Stimulated activated effector memory CD8-positive, alpha-beta T cell treated with anti-CD3 and anti-CD28 coated beads, Interleukin-12 subunit alpha, Interleukin-12 subunit beta, amount 100 ng/mL, for 72 hours (primary cell): ENCODE measurements at regions not wholly inside any gene's neighbourhood (a gene's known extent, or its start where the extent isn't known, plus 50 kb on each side); places are given as distances from the start of the nearest gene placed in this dataset.

Experiments
- ATAC-seq: fragments of 150-1000 bp; cut with Tn5 transposase; 2 replicates; pipeline ENCODE4 v1.10.0; 2021
- DNase-seq, 2 donors: peaks; one replicate each; pipeline ENCODE4 v3.0.0; 2021 to 2022; ENCODE audit warnings: low spot score in 2 of 2
- H3K27ac Mint-ChIP-seq: one replicate; pipeline ENCODE4 v1.8.0; 2022; ENCODE audit warnings: mild to moderate bottlenecking, mixed read lengths
- H3K36me3 Mint-ChIP-seq: one replicate; pipeline ENCODE4 v1.8.0; 2022; ENCODE audit warnings: mild to moderate bottlenecking, mixed read lengths
- H3K4me1 Mint-ChIP-seq: one replicate; pipeline ENCODE4 v1.8.0; 2022; ENCODE audit warnings: mixed read lengths
- H3K4me3 Mint-ChIP-seq: one replicate; pipeline ENCODE4 v1.8.0; 2022; ENCODE audit warnings: mild to moderate bottlenecking, mixed read lengths
- H3K9me3 Mint-ChIP-seq: one replicate; pipeline ENCODE4 v1.8.0; 2022; ENCODE audit warnings: mixed read lengths

DNA sequence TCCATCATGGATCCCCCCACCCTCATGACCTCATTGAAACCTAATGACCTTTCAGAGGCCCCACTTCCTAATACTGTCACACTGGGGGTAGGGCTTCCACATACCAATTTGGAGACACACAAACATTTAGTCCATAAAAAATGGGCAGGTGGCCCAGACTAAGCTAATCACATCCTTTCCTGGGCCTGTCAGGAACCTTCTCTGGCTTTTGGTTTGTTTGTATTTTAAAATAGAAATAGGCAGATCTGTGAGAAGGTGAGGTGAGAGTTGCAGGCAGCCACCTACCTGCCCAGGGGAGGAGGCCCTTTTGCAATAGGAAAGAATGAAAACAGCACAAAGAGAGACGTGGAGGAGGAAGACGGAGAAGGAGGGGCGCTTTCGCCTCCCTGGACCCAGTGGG lies 90.2 kb upstream of the BOD1 start:
- Mint-ChIP-seq H3K4me1 (no peaks in the 10 kb centered on the region), H3K9me3 (no peaks in the 10 kb centered on the region), H3K4me3 (no peak overlapping the region), H3K27ac (no peak overlapping the region), H3K36me3 (no peaks in the 10 kb centered on the region)
- DNase-seq (no peak), ATAC-seq (no peak)

DNA sequence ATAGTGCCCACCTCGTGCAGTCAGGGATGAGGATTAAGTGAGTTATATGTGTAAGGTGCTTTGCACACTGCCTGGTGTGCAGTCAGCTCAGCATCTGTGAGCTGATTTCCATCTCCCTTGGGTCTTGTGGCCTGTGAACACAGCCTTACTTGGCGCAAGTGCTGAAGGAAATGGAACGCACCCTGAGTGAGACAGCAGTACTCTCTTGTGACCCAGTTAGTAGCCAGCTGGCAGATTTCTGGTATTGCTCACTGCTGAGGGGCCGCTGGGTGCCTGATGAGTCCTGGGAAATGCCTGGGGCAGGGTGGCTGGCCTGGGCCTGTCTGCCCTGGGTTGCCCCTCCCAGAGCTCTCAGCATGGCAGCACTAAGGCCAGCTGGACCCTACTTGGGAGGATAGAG lies 90.9 kb upstream of the BOD1 start:
- H3K27ac Mint-ChIP-seq, result no peak overlapping the region
- H3K4me3 Mint-ChIP-seq, result no peak overlapping the region
- no peak for ATAC-seq
- peaks cover 3% of the 10 kb centered on the region for H3K4me1 Mint-ChIP-seq
- no peaks in the 10 kb centered on the region for H3K36me3 Mint-ChIP-seq
- no peaks in the 10 kb centered on the region for H3K9me3 Mint-ChIP-seq
- DNase-seq, result no peak

DNA sequence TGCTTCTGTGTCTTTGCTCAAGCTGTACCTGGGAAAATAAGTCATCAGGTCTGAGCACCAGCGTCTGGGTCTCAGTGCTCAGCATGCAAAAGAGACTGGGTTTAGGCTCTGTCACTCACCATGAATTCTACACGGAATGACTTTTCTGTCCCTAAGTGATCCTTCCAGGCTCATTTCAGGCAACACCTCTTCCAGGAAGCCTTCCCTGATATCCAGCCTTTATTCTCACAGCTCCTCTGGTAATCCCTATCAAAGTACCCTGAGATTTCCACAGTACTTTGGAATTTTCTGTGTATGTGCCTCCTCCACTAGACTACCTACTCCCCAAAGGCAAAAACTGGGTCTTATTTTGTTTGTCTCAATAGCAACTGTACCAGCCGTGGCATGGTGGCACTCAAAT lies 92.7 kb upstream of the BOD1 start:
- Mint-ChIP-seq H3K27ac (no peak overlapping the region), H3K9me3 (no peaks in the 10 kb centered on the region), H3K4me3 (no peak overlapping the region), H3K36me3 (no peaks in the 10 kb centered on the region), H3K4me1 (peaks cover 9% of the 10 kb centered on the region)
- no peak for DNase-seq
- no peak for ATAC-seq

DNA sequence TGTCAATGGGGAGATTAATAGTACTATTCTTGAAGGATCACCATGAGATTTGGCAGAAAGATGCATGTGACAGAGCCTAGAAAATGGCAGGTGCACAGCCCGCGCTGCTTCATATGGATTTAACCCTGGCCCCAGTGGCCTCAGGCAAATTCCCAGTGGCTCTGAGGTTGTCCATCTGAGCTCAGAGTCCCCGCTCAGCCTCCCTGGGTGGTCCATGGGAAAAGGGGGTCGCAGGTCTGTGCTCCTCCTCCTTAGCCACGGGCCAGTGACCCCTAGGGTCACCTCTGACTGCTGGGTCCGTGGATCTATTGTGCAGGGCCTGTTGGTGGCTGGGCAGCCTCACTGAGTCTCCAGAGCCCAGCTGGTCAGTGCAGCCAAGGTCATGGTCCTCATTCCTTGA lies 93.3 kb upstream of the BOD1 start:
- H3K4me3 Mint-ChIP-seq, result no peak overlapping the region
- ATAC-seq, result no peak

DNA sequence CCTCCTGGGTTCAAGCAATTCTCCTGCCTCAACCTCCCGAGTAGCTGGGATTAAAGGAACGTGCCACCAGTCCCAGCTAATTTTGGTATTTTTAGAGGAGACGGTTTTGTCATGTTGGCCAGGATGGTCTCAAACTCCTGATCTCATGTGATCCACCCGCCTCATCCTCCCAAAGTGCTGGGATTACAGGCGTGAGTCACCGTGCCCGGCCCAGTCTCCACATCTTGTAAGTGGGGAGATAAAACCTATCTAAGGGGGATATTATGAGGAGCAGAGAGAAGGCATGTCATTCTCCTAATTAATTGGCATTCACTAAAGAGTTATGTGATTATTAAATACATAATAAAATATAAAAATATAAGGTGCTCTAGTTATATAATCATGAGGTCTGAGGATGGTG lies 94.1 kb upstream of the BOD1 start:
- Mint-ChIP-seq H3K4me1 (peaks cover 9% of the 10 kb centered on the region), H3K27ac (no peak overlapping the region), H3K9me3 (no peaks in the 10 kb centered on the region), H3K4me3 (no peak overlapping the region), H3K36me3 (no peaks in the 10 kb centered on the region)
- DNase-seq (no peak), ATAC-seq (no peak)

More for the DNA sequence above, 93.3 kb upstream of the BOD1 start:
- no peaks in the 10 kb centered on the region for H3K9me3 Mint-ChIP-seq
- no peak for DNase-seq
- no peaks in the 10 kb centered on the region for H3K36me3 Mint-ChIP-seq
- peaks cover 9% of the 10 kb centered on the region for H3K4me1 Mint-ChIP-seq
- no peak overlapping the region for H3K27ac Mint-ChIP-seq

DNA sequence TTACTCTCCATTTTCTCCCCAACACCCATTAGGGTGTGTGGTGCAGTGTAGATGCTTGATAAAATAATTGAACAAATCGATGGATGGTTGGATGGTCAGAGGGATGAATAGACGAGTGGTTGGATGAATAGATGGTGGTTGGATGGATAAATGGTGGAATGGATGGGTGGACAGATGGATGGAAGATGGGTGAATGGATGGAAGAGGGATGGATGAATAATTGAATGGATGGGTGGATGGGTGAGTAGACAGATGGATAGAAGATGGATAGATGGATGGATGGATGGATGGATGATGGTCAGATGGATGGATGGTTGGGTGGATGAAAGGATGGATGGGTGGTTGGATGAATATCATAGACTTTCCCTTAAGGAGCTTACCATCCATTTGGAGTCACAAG lies 95.0 kb upstream of the BOD1 start:
- DNase-seq (no peak), ATAC-seq (no peak)
- Mint-ChIP-seq H3K27ac (no peak overlapping the region), H3K36me3 (no peaks in the 10 kb centered on the region), H3K9me3 (no peaks in the 10 kb centered on the region), H3K4me3 (no peak overlapping the region), H3K4me1 (peaks cover 9% of the 10 kb centered on the region)

DNA sequence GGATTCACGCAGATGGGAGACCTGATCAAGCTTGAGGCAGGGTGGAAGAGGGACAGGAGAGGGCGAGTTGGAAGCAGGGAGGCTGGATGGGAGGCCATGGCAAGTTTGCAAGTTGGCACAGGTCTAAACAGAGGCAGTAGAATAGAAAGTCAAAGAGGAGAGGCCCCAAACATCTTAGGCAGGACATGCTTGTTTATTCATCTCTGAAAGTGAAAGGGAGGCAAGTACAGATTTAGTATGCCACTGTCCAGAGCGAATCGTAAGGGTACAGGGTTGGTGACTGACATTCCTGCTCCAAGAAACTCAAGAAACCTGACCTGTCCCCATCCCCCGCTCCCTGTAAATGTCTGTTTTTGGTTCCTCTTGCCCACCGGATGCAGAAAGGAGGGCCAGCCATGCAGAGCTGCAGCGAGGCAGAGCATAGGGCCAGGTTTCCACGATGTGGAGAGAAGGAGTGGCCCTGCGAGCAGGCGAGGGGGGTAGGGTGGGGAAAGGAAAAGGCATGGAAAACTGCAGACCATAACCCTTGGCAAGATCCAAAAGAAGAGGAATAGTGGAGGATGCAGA lies 96.2 kb upstream of the BOD1 start:
- Mint-ChIP-seq H3K9me3 (no peaks in the 10 kb centered on the region), H3K4me3 (no peak overlapping the region), H3K27ac (peak overlapping the region; percentile 46), H3K4me1 (peaks cover 9% of the 10 kb centered on the region), H3K36me3 (no peaks in the 10 kb centered on the region)
- ATAC-seq, result no peak
- no peak for DNase-seq

DNA sequence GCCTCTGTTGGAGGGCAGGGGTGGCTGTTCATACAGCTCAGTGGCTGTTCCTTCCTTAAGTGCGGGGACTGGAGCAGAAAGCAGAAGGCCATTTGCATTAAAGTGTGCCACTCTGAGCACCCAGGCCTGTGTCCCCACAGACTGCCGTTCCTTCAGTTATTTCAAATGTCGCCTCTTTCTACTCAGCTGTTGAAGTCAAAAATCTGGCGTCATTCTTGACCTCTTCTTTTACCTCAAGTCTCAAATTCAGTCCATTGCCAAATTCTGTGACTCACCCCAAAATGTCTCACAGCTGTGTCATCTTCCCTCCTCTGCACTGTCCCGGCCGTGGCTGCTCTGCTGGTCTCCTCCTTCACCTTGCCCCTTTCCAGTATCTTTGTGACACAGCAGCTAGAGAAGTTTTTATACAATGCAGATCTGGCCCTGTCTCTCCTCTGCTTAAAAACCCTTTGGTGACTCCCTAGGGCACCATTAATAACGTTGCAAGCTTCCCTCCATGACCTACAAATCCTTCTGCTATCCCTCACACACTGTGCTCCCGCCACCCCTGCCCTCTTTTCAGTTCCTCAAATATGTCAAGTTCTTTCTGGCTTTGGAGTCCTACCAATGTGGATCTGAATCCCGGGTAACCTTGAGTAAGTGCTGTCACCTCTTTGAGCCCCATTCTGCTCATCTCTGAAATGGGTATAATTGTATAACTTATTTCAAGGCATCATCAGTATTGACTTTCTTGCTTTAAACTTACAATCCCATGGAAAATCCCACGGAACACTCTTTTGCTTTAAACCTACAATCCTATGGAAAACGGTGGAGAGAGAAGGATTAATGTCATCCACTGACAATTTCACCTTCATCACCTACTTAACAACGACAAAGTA lies 98.3 kb upstream of the BOD1 start:
- ATAC-seq (peak; percentile 51), DNase-seq (no peak)
- no peaks in the 10 kb centered on the region for H3K36me3 Mint-ChIP-seq
- H3K9me3 Mint-ChIP-seq, result no peaks in the 10 kb centered on the region
- no peak overlapping the region for H3K4me3 Mint-ChIP-seq
- no peak overlapping the region for H3K27ac Mint-ChIP-seq
- peaks cover 9% of the 10 kb centered on the region for H3K4me1 Mint-ChIP-seq

DNA sequence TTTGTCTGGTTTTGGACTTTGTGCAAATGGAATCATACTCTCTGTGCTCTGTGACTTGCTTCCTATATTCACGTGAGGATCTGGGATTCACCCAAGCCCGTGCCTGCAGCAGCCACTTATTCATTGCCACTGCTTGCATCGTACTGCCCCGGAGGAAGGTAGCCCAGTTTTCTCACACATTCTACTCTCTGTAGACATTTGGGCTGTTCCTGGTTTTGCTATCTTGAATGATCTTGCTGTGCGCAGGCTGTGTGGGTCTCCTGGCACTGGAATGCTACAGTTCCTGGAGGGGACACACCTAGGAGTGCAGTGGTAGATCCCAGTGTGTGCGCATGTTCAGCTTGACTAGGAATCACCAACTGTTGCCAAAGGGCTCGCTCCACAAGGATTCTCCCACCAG lies 99.2 kb upstream of the BOD1 start:
- no peak overlapping the region for H3K4me3 Mint-ChIP-seq

DNA sequence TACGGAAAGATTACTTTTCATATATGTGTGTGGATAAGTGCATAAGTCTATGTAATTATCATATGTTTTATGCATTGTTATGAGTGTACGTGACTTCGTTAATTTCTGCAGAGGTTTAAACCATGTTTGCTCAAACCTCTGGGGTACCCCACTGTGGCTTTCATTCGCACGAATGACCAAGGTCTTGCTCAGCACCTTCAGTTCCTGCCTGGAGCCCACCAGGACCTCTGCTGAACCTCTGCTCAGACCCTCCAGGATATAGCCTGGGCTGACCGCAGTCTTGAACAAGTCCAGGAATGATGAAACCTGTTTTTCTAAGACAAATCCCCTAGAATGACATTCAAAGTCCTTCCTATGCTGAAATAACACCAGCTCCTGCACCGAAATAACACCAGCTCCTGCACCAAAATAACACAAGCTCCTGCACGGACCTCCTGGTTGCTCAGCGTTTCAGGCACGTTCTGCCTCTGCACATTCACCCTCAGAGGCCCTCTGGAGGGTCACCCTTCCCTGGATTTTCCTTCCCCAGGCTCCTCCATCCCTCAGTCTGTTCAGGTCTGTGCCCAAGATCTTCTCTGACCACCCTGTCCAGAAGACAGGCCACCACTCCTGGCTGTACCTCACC lies 99.7 kb upstream of the BOD1 start:
- no peak overlapping the region for H3K27ac Mint-ChIP-seq
- no peak for ATAC-seq
- H3K4me1 Mint-ChIP-seq, result peaks cover 9% of the 10 kb centered on the region

More for the DNA sequence above, 99.2 kb upstream of the BOD1 start:
- ATAC-seq, result no peak
- DNase-seq, result no peak
- Mint-ChIP-seq H3K4me1 (peaks cover 9% of the 10 kb centered on the region), H3K9me3 (no peaks in the 10 kb centered on the region), H3K27ac (no peak overlapping the region), H3K36me3 (no peaks in the 10 kb centered on the region)

DNA sequence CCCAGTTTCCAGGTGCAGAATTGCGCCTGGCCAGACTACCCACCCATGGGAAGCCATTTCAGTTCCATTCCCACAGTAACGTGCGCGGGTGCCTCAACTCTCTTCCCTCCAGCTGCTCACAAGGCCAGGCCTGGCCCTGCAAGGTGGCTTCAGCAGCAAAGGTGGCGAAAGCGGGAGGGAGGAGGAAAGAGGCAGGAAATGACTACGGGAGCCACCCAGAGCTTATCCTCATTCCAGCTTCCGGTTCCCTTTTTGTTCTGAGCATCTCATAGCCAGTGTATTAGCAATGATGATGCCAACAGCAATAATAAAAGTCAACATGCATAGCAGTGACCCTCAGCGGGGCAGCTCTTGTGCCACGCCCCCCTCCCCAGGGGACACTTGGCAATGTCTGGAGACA lies 101.5 kb upstream of the BOD1 start:
- Mint-ChIP-seq H3K36me3 (no peaks in the 10 kb centered on the region), H3K9me3 (no peaks in the 10 kb centered on the region), H3K27ac (no peak overlapping the region), H3K4me1 (peaks cover under 1% of the 10 kb centered on the region), H3K4me3 (no peak overlapping the region)
- ATAC-seq (no peak), DNase-seq (no peak)

More for the DNA sequence above, 99.7 kb upstream of the BOD1 start:
- no peaks in the 10 kb centered on the region for H3K36me3 Mint-ChIP-seq
- H3K9me3 Mint-ChIP-seq, result no peaks in the 10 kb centered on the region
- no peak overlapping the region for H3K4me3 Mint-ChIP-seq
- DNase-seq, result no peak

DNA sequence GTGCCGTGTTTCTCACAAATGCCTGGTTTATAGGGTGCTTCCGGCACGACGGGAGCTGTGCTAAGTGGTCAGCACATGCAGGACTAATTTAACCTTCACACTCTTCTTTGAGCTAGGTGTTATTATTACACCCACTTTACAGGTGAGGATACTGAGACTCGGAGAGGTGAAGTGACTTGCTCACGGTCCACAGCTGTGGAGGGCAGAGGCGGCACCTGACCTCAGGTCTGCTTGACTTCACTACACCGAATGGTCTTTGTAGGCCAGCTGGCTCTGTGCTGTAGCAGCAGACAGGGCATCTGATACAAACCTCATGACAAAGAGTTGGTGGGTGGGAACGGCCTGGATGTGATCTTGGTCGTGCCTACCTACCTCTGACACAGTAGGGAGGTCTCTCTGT lies 102.0 kb upstream of the BOD1 start:
- Mint-ChIP-seq H3K9me3 (no peaks in the 10 kb centered on the region), H3K4me1 (no peaks in the 10 kb centered on the region), H3K27ac (no peak overlapping the region), H3K36me3 (no peaks in the 10 kb centered on the region), H3K4me3 (no peak overlapping the region)
- ATAC-seq (no peak), DNase-seq (no peak)

DNA sequence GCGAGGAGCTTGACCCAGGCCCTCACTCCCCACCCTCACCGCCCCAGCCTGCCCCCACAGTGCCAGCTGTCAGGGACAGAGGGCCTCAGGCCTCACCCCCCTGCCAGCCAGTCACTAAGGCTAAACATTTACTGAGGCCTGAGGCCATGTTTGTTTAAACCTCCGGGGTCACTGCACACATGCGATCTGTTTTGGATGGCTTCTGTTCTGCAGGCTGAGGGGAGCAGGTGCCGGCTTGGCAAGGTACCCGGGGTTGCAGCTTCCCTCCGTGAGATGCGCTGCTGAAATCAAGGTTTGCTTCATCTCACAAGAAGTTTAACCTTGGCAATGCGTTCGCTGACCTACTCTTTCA lies 103.3 kb upstream of the BOD1 start:
- Mint-ChIP-seq H3K4me1 (no peaks in the 10 kb centered on the region), H3K4me3 (no peak overlapping the region), H3K27ac (no peak overlapping the region), H3K9me3 (no peaks in the 10 kb centered on the region), H3K36me3 (no peaks in the 10 kb centered on the region)
- DNase-seq (no peak), ATAC-seq (no peak)

DNA sequence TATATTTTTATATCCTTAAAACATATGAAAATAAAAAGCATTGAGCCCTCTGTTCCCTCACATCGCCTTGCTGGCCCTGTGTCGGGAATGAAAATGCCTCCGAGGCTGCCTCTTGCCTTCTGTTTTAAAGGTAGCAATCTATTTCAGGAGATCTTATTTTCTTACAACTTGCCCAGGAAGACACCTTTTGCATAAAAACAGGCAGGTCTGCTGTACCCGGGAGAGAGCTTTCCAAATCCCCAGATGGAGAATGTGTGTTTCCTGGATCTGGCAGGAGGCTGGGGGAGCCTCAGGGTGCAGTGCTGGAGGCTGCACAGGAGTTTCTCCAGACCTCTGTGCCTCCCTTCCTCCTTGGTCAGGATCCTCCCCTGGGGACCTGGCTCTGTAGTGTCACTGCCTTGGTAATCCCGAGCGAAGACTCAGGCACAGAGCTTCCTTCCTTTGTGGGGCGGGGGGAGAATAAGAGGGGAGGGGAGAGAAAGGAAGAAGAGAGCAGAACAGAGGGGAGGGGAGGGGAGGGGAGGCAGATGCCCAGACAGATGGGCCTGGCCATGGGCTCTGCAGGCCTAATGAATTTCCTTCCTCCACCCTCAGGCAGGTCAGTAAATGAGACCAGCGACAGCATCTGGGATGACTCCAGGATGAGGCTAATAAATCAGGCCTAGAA lies 104.0 kb upstream of the BOD1 start:
- Mint-ChIP-seq H3K36me3 (no peaks in the 10 kb centered on the region), H3K9me3 (no peaks in the 10 kb centered on the region), H3K4me3 (no peak overlapping the region), H3K4me1 (no peaks in the 10 kb centered on the region), H3K27ac (no peak overlapping the region)
- no peak for ATAC-seq
- DNase-seq, result no peak

DNA sequence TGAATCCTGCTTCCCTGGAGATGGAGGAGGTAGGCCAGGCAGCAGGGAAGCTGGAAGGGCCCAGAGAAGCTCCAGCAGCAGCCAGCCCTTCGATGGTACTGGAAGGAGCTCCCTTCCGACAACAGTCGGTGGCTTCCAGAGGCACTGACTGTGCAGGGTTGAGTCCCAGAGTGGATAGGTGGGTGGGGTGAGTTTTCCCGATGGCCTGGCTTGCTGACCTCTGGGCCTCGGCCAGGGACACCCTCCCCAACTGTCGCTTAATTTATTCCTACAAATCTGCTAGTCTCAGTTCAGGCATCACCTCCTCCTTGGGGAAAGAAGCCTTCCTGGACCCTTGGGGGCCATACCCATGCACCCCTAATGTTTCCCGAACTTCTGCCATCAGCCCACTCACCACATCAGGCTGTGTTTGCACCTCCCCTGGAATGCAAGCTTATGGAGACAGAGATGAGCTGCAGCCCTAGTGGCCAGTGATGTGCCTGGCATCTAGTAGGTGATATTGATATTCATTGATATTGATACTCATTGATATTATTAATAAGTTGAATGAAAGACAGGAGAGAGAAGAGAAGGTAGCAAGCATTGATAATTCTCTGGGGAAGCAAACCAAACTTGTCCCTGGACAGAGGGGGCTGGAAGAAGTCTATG lies 104.6 kb upstream of the BOD1 start:
- Mint-ChIP-seq H3K27ac (no peak overlapping the region), H3K36me3 (no peaks in the 10 kb centered on the region), H3K9me3 (no peaks in the 10 kb centered on the region), H3K4me3 (no peak overlapping the region), H3K4me1 (no peaks in the 10 kb centered on the region)
- ATAC-seq (no peak), DNase-seq (no peak)
